ENCODE measurements at regions not wholly inside any gene's neighbourhood (a gene's known extent, or its start where the extent isn't known, plus 50 kb on each side); places are given as distances from the start of the nearest gene placed in this dataset.

- TF ChIP-seq ZNF462 (CRISPR knock-in tag; IDR thresholded peaks at IDR 0.05) = no peak
- TF ChIP-seq JUNB (IDR thresholded peaks at IDR 0.05; ENCODE audit: unreplicated experiment) = no peak
Observed at GRCh38 chr5:145509336-145510136, 325.6 kb downstream of the PRELID2 start (continued).

- H3K27ac Mint-ChIP-seq = no peak overlapping the region
- no peaks in the 10 kb centered on the region for H3K36me3 Mint-ChIP-seq (ENCODE audit: low read depth)
- TF ChIP-seq ZNF331 (CRISPR knock-in tag; IDR thresholded peaks at IDR 0.05; ENCODE audit: low read depth) (no peak), CTCF (conservative IDR thresholded peaks at IDR 0.05; ENCODE audit: low read depth in 2 of 2) (no peak), REST (IDR thresholded peaks at IDR 0.05; ENCODE audit: unreplicated experiment) (no peak)
Observed at GRCh38 chr5:145506185-145506850, 328.8 kb downstream of the PRELID2 start.

More at GRCh38 chr5:145506185-145506850, 328.8 kb downstream of the PRELID2 start:
- ATAC-seq = no peak
- H3K27ac ChIP-seq (ENCODE audit: low read depth) = no peak overlapping the region
- no peak overlapping the region for H3K4me3 ChIP-seq
- no peak for DNase-seq (ENCODE audit: low spot score)
- H3K27me3 ChIP-seq (ENCODE audit: insufficient read depth) = no peaks in the 10 kb centered on the region
- H2AFZ ChIP-seq = no peak overlapping the region
- no peaks in the 10 kb centered on the region for H3K9me3 Mint-ChIP-seq
- no peak overlapping the region for H3K4me2 ChIP-seq
- H3K36me3 ChIP-seq (ENCODE audit: insufficient read depth) = no peaks in the 10 kb centered on the region
- H4K20me1 ChIP-seq (replicated peaks; ENCODE audit: insufficient read depth) = no peaks in the 10 kb centered on the region
- peaks cover 9% of the 10 kb centered on the region; the same call in 1 of the 2 replicates for H3K9me2 ChIP-seq (ENCODE audit: insufficient read depth)
- no peaks in the 10 kb centered on the region for H3K27me3 Mint-ChIP-seq (ENCODE audit: insufficient read depth, low read depth, poor library complexity)
- no peak overlapping the region for H3K4me3 Mint-ChIP-seq
- no peaks in the 10 kb centered on the region for H3K79me2 ChIP-seq (replicated peaks; ENCODE audit: insufficient read depth)
- no peaks in the 10 kb centered on the region for H3F3A ChIP-seq (replicated peaks; ENCODE audit: low read depth)
- H3K4me1 ChIP-seq (ENCODE audit: insufficient read depth) = no peaks in the 10 kb centered on the region
- 0 out of 3 replicates have a peak, but pooled peaks cover 3% of the 10 kb centered on the region for H3K4me1 Mint-ChIP-seq

Data from GM23338 (cell line).